Type B pancreatic cell (in vitro differentiated cells): ENCODE measurements at regions not wholly inside any gene's neighbourhood (a gene's known extent, or its start where the extent isn't known, plus 50 kb on each side); places are given as distances from the start of the nearest gene placed in this dataset.
A peak's percentile ranks its signal among the peaks of the same experiment; 100 is the strongest.

Experiments
- DNase-seq: peaks from one replicate; pipeline ENCODE4 v3.0.0; 2021; ENCODE audit warnings: mixed read lengths; ENCODE audit not compliant: unreplicated experiment; ENCODE audit errors: extremely low spot score
- H3K27ac Mint-ChIP-seq: 2 replicates; pipeline ENCODE4 v1.8.0; 2021; ENCODE audit warnings: mild to moderate bottlenecking, mixed read lengths
- H3K27me3 Mint-ChIP-seq: 2 replicates; pipeline ENCODE4 v1.8.0; 2021; ENCODE audit warnings: mixed read lengths
- H3K36me3 Mint-ChIP-seq: 2 replicates; pipeline ENCODE4 v1.8.0; 2021; ENCODE audit warnings: mixed read lengths
- H3K4me1 Mint-ChIP-seq: one replicate; pipeline ENCODE4 v1.8.0; 2021; ENCODE audit warnings: mixed read lengths; ENCODE audit not compliant: unreplicated experiment
- H3K4me3 Mint-ChIP-seq: 2 replicates; pipeline ENCODE4 v1.8.0; 2021; ENCODE audit warnings: mild to moderate bottlenecking, mixed read lengths
- H3K9me3 Mint-ChIP-seq: 2 replicates; pipeline ENCODE4 v1.8.0; 2021; ENCODE audit warnings: mixed read lengths
- CTCF ChIP-seq: fragments of 200-600 bp; sonication (generic); conservative IDR thresholded peaks from 2 replicates; pipeline ENCODE4 v1.5.0; 2021; ENCODE audit warnings: antibody characterized with exemption, mild to moderate bottlenecking

- no peak for DNase-seq
- no peak for TF ChIP-seq CTCF
- no peak overlapping the region for H3K27ac Mint-ChIP-seq
- H3K9me3 Mint-ChIP-seq: peaks cover 6% of the 10 kb centered on the region
- H3K4me3 Mint-ChIP-seq: no peak overlapping the region
- no peaks in the 10 kb centered on the region for H3K36me3 Mint-ChIP-seq
- H3K27me3 Mint-ChIP-seq: no peaks in the 10 kb centered on the region
- H3K4me1 Mint-ChIP-seq: no peaks in the 10 kb centered on the region
Observed at GRCh38 chr7:15755061-15755460, 68.6 kb upstream of the MEOX2 start.

GRCh38 chr7:15753887-15754579 lies 67.5 kb upstream of the MEOX2 start:
- Mint-ChIP-seq H3K36me3 (no peaks in the 10 kb centered on the region), H3K27me3 (no peaks in the 10 kb centered on the region), H3K27ac (no peak overlapping the region), H3K9me3 (peaks cover 6% of the 10 kb centered on the region), H3K4me3 (no peak overlapping the region), H3K4me1 (peaks cover 8% of the 10 kb centered on the region)
- TF ChIP-seq CTCF: no peak
- no peak for DNase-seq

DNA sequence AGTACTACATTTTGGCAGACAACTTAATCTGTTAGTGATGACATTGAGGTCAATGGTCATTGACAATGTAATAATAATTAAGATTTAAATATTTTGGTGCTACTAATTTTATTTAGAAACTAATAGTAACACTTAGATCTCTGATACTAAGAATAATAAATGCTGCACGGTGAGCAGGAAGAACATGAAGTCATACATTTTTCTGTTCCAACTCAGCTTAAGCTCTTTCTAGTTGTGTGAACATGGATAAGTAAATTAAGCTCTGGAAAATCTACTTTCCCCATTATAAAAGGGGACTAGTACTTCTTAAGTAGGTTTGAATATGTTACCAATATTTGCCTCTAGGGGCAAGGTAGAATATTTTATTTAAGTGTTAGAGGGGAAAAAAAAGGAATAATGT lies 65.9 kb upstream of the MEOX2 start:
- Mint-ChIP-seq H3K4me1 (peaks cover 9% of the 10 kb centered on the region), H3K27me3 (no peaks in the 10 kb centered on the region), H3K36me3 (no peaks in the 10 kb centered on the region), H3K9me3 (peaks cover 6% of the 10 kb centered on the region), H3K27ac (no peak overlapping the region), H3K4me3 (no peak overlapping the region)
- DNase-seq: no peak
- TF ChIP-seq CTCF: peak; percentile 49

- H3K27ac Mint-ChIP-seq: no peak overlapping the region
- H3K4me3 Mint-ChIP-seq: no peak overlapping the region
- H3K36me3 Mint-ChIP-seq: no peaks in the 10 kb centered on the region
- H3K4me1 Mint-ChIP-seq: peaks cover 12% of the 10 kb centered on the region
- TF ChIP-seq CTCF: no peak
- H3K9me3 Mint-ChIP-seq: peaks cover 4% of the 10 kb centered on the region
- no peaks in the 10 kb centered on the region for H3K27me3 Mint-ChIP-seq
- no peak for DNase-seq
Observed at GRCh38 chr7:15751191-15751701, 64.8 kb upstream of the MEOX2 start.

GRCh38 chr7:15750727-15751126 lies 64.2 kb upstream of the MEOX2 start:
- TF ChIP-seq CTCF: no peak
- no peak overlapping the region for H3K4me3 Mint-ChIP-seq
- no peaks in the 10 kb centered on the region for H3K9me3 Mint-ChIP-seq
- no peak for DNase-seq
- H3K27ac Mint-ChIP-seq: no peak overlapping the region
- peaks cover 12% of the 10 kb centered on the region for H3K4me1 Mint-ChIP-seq
- no peaks in the 10 kb centered on the region for H3K36me3 Mint-ChIP-seq
- H3K27me3 Mint-ChIP-seq: no peaks in the 10 kb centered on the region
